ENCODE measurements at regions not wholly inside any gene's neighbourhood (a gene's known extent, or its start where the extent isn't known, plus 50 kb on each side); places are given as distances from the start of the nearest gene placed in this dataset.

DNA sequence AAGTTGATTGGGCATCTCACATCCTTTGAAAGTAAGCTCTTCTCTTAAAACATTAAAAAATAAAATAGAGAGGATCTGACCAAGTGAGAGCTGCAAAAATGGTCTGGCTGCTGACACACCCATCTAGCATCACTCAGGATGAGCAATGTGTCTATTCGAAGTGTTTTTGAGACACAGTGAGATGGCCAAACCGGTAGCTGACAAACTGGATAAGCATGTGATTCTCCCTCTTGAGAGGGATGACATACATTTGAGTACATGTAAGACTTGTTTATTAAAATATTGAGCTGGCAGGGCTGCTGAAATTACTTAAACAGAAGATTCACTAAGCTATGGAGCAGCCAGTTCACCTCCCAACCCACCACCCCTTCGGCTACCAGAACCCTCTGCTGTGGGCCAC, 333.9 kb downstream of the ADRA2A start:
- no peak overlapping the region for H3K18ac ChIP-seq (ENCODE audit: extremely low read depth, low read length)
- no peaks in the 10 kb centered on the region for H3K36me3 ChIP-seq (ENCODE audit: control insufficient read depth in 2 of 4, insufficient read depth in 4 of 4, low read length in 3 of 4)
- H2BK120ac ChIP-seq (replicated peaks; ENCODE audit: low read depth, low read length) = no peak overlapping the region
- no peak overlapping the region for H4K8ac ChIP-seq (ENCODE audit: extremely low read depth, insufficient read depth, low read length)
- H3K9ac ChIP-seq (replicated peaks in 1 of 4; ENCODE audit: extremely low read depth in 1 of 4, low read depth in 3 of 4, low read length in 3 of 4) = no peak overlapping the region
- TF ChIP-seq KDM1A (IDR thresholded peaks at IDR 0.05; ENCODE audit: borderline replicate concordance, low read length) = no peak
- no peak for TF ChIP-seq ZNF274 (IDR thresholded peaks at IDR 0.05; ENCODE audit: borderline replicate concordance, extremely low read depth, low read length)
- TF ChIP-seq SP4 (IDR thresholded peaks at IDR 0.05; ENCODE audit: low read length) = no peak
- no peak for TF ChIP-seq TAF1 (IDR thresholded peaks at IDR 0.05; ENCODE audit: low read depth, low read length)
- TF ChIP-seq CREB1 (IDR thresholded peaks at IDR 0.05) = no peak
- no peak for TF ChIP-seq GABPA (IDR thresholded peaks at IDR 0.05; ENCODE audit: borderline replicate concordance, insufficient read depth, low read length)
- TF ChIP-seq GTF2F1 (IDR thresholded peaks at IDR 0.05; ENCODE audit: borderline replicate concordance, low read depth, low read length) = no peak
- TF ChIP-seq, protein P1, sequence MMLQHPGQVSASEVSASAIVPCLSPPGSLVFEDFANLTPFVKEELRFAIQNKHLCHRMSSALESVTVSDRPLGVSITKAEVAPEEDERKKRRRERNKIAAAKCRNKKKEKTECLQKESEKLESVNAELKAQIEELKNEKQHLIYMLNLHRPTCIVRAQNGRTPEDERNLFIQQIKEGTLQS (IDR thresholded peaks at IDR 0.05; ENCODE audit: insufficient read depth, low read depth, low read length) = no peak
- TF ChIP-seq RFX5 (IDR thresholded peaks at IDR 0.05; ENCODE audit: borderline replicate concordance, low read depth, low read length) = no peak
- TF ChIP-seq, protein P2, sequence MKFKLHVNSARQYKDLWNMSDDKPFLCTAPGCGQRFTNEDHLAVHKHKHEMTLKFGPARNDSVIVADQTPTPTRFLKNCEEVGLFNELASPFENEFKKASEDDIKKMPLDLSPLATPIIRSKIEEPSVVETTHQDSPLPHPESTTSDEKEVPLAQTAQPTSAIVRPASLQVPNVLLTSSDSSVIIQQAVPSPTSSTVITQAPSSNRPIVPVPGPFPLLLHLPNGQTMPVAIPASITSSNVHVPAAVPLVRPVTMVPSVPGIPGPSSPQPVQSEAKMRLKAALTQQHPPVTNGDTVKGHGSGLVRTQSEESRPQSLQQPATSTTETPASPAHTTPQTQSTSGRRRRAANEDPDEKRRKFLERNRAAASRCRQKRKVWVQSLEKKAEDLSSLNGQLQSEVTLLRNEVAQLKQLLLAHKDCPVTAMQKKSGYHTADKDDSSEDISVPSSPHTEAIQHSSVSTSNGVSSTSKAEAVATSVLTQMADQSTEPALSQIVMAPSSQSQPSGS (IDR thresholded peaks at IDR 0.05; ENCODE audit: low read length) = no peak
- no peak for TF ChIP-seq MAFK (IDR thresholded peaks at IDR 0.05; ENCODE audit: low read depth, low read length)
- TF ChIP-seq TCF12 (IDR thresholded peaks at IDR 0.05; ENCODE audit: low read depth, low read length) = no peak
- TF ChIP-seq, protein P3, sequence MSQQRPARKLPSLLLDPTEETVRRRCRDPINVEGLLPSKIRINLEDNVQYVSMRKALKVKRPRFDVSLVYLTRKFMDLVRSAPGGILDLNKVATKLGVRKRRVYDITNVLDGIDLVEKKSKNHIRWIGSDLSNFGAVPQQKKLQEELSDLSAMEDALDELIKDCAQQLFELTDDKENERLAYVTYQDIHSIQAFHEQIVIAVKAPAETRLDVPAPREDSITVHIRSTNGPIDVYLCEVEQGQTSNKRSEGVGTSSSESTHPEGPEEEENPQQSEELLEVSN (IDR thresholded peaks at IDR 0.05) = no peak
- no peaks in the 10 kb centered on the region for H3K79me2 ChIP-seq (ENCODE audit: control insufficient read depth in 1 of 2, insufficient read depth in 2 of 2, low read length in 2 of 2)
- H3K56ac ChIP-seq (replicated peaks; ENCODE audit: insufficient read length, low read depth, low read length) = no peak overlapping the region
- H4K20me1 ChIP-seq (replicated peaks in 1 of 2; ENCODE audit: control insufficient read depth in 1 of 2, insufficient read depth in 2 of 2, low read length in 2 of 2) = no peaks in the 10 kb centered on the region
- no peak overlapping the region for H2AK5ac ChIP-seq (ENCODE audit: low read depth, low read length)
- WGBS, 2 experiments (ENCODE audit: extremely low coverage in 1 of 2, insufficient coverage in 1 of 2, insufficient read length in 1 of 2, insufficient replicate concordance in 2 of 2, low coverage in 1 of 2, low lambda C conversion rate in 2 of 2, missing lambda C conversion rate in 1 of 2) = 100% methylated on average over 3 of the region's 3 CpGs; no CpG with 5 or more reads in 1 of the 2 experiments
- no peak overlapping the region for H3K14ac ChIP-seq (ENCODE audit: insufficient read length)
- H4K91ac ChIP-seq (replicated peaks; ENCODE audit: insufficient read length, low read length) = no peak overlapping the region
- no peaks in the 10 kb centered on the region for H3K9me3 ChIP-seq (ENCODE audit: insufficient read depth in 2 of 2, low read depth in 1 of 2, low read length in 1 of 2)
- H2BK20ac ChIP-seq (ENCODE audit: low read length) = no peak overlapping the region
- no peaks in the 10 kb centered on the region for H3K27me3 ChIP-seq (replicated peaks in 1 of 4; ENCODE audit: control insufficient read depth in 3 of 4, extremely low read depth in 1 of 4, insufficient read depth in 3 of 4, low read length in 3 of 4)
- FAIRE-seq (no peak), DNase-seq (ENCODE audit: low read depth in 1 of 2, low spot score in 2 of 2) (no peak)
- H2BK12ac ChIP-seq (ENCODE audit: low read depth, low read length) = no peak overlapping the region
- H3K23me2 ChIP-seq (ENCODE audit: low read depth, low read length) = no peaks in the 10 kb centered on the region
- H3K4ac ChIP-seq (replicated peaks; ENCODE audit: insufficient read length, low read depth, low read length) = no peak overlapping the region
- ChIA-PET CTCF (ENCODE audit: partially characterized antibody) (interaction anchor here (0.6 to 0.8 kb wide), 3 partner anchors 188 to 593 kb away, joined by 3 read pairs; no protein-coding TSS in a partner anchor), POLR2A (ENCODE audit: partially characterized antibody) (no interaction called here)
- no peak overlapping the region for H2BK15ac ChIP-seq (ENCODE audit: low read length)
- H3K4me3 ChIP-seq (ENCODE audit: extremely low read depth in 1 of 4, insufficient read depth in 2 of 4, low read depth in 3 of 4, low read length in 4 of 4) = no peak overlapping the region
- H3K27ac ChIP-seq (ENCODE audit: low read depth, low read length) = no peak overlapping the region
- no peak overlapping the region for H3K4me2 ChIP-seq (ENCODE audit: insufficient read depth in 1 of 2, low read depth in 2 of 2, low read length in 2 of 2)
- no peak overlapping the region for H2BK5ac ChIP-seq (ENCODE audit: low read depth, low read length)
- no peak overlapping the region for H3K23ac ChIP-seq (ENCODE audit: insufficient read length)
- H3K4me1 ChIP-seq (replicated peaks in 1 of 4; ENCODE audit: control insufficient read depth in 3 of 4, insufficient read depth in 4 of 4, low read length in 3 of 4) = no peaks in the 10 kb centered on the region
- H2AFZ ChIP-seq (ENCODE audit: low read length) = no peak overlapping the region
- no peaks in the 10 kb centered on the region for H3K79me1 ChIP-seq (ENCODE audit: low read depth, low read length)
- no peak overlapping the region for H4K5ac ChIP-seq (ENCODE audit: insufficient read length, low read depth, low read length)

Measured in H1 (cell line).